WTC11 (cell line): ENCODE measurements at regions not wholly inside any gene's neighbourhood (a gene's known extent, or its start where the extent isn't known, plus 50 kb on each side); places are given as distances from the start of the nearest gene placed in this dataset.

Experiments used
- ATAC-seq: fragments of 200-7000 bp; cut with Tn5 transposase; 2 replicates; pipeline ENCODE4 v1.10.0; 2021; ENCODE audit warnings: mild to moderate bottlenecking, moderate library complexity
- CTCF ChIA-PET: fragments of 300-600 bp; sonication (Branson Sonifier 250); formaldehyde crosslinking; loops from one replicate; lab custom pipeline; 2021; ENCODE audit warnings: antibody characterized with exemption; lab: Charles Lee
- POLR2A ChIA-PET: fragments of 350-600 bp; sonication (Branson Sonifier 250); formaldehyde crosslinking; loops from one replicate; lab custom pipeline; 2021; ENCODE audit warnings: antibody characterized with exemption; lab: Charles Lee
- DNase-seq: peaks from one replicate; pipeline ENCODE4 v3.0.0; 2021; ENCODE audit warnings: low spot score
- H3K27ac Mint-ChIP-seq: 2 replicates; pipeline ENCODE4 v1.8.0; 2021; ENCODE audit warnings: mixed read lengths
- H3K27me3 Mint-ChIP-seq: 2 replicates; pipeline ENCODE4 v1.8.0; 2021; ENCODE audit warnings: low read depth, mild to moderate bottlenecking, moderate library complexity, mixed read lengths
- H3K36me3 Mint-ChIP-seq: 2 replicates; pipeline ENCODE4 v1.8.0; 2021; ENCODE audit warnings: mixed read lengths
- H3K4me1 Mint-ChIP-seq: 2 replicates; pipeline ENCODE4 v1.8.0; 2022; ENCODE audit warnings: mixed read lengths
- H3K4me3 Mint-ChIP-seq: 2 replicates; pipeline ENCODE4 v1.8.0; 2021; ENCODE audit warnings: mild to moderate bottlenecking, moderate library complexity, mixed read lengths
- H3K9me3 Mint-ChIP-seq: 2 replicates; pipeline ENCODE4 v1.8.0; 2021; ENCODE audit warnings: mixed read lengths
- ARID4B ChIP-seq: sonication (generic); formaldehyde crosslinking; IDR thresholded peaks from 2 replicates; pipeline ENCODE4 v1.8.0; 2023; ENCODE audit warnings: missing genetic modification reagents, mild to moderate bottlenecking, borderline replicate concordance
- CREM ChIP-seq: sonication (generic); formaldehyde crosslinking; IDR thresholded peaks from 2 replicates; pipeline ENCODE4 v1.8.1; 2022; ENCODE audit warnings: mild to moderate bottlenecking, missing genetic modification reagents, moderate library complexity
- CTCF ChIP-seq: fragments of 200-600 bp; IDR thresholded peaks from 2 replicates; pipeline ENCODE4 v1.8.0; 2022; ENCODE audit warnings: antibody characterized with exemption
- E2F1 ChIP-seq: sonication (generic); formaldehyde crosslinking; IDR thresholded peaks from 2 replicates; pipeline ENCODE4 v1.8.0; 2022; ENCODE audit warnings: mild to moderate bottlenecking, missing genetic modification reagents
- E2F4 ChIP-seq: sonication (generic); formaldehyde crosslinking; IDR thresholded peaks from 2 replicates; pipeline ENCODE4 v1.8.1; 2022; ENCODE audit warnings: low read depth, mild to moderate bottlenecking, moderate library complexity, missing genetic modification reagents, borderline replicate concordance
- ELF4 ChIP-seq: sonication (generic); formaldehyde crosslinking; IDR thresholded peaks from 2 replicates; pipeline ENCODE4 v1.8.1; 2022; ENCODE audit warnings: low read depth, mild to moderate bottlenecking, moderate library complexity, missing genetic modification reagents
- EMX1 ChIP-seq: fragments of 250-450 bp; sonication (Bioruptor Pico); IDR thresholded peaks from 2 replicates; pipeline ENCODE4 v1.8.0; 2021; ENCODE audit warnings: mild to moderate bottlenecking
- ESRRA ChIP-seq: sonication (generic); formaldehyde crosslinking; IDR thresholded peaks from 2 replicates; pipeline ENCODE4 v1.8.1; 2022; ENCODE audit warnings: mild to moderate bottlenecking, missing genetic modification reagents, borderline replicate concordance
- ETV6 ChIP-seq: sonication (generic); formaldehyde crosslinking; IDR thresholded peaks from 2 replicates; pipeline ENCODE4 v1.8.1; 2022; ENCODE audit warnings: mild to moderate bottlenecking, missing genetic modification reagents
- JUN ChIP-seq: sonication (generic); formaldehyde crosslinking; IDR thresholded peaks from 2 replicates; pipeline ENCODE4 v1.8.0; 2023; ENCODE audit warnings: mild to moderate bottlenecking, missing genetic modification reagents
- KAT7 ChIP-seq: sonication (generic); formaldehyde crosslinking; IDR thresholded peaks from 2 replicates; pipeline ENCODE4 v1.8.1; 2023; ENCODE audit warnings: missing genetic modification reagents, mild to moderate bottlenecking, borderline replicate concordance
- MXD4 ChIP-seq: fragments of 250-450 bp; sonication (Bioruptor Pico); IDR thresholded peaks from 2 replicates; pipeline ENCODE4 v1.8.0; 2021; ENCODE audit warnings: mild to moderate bottlenecking, moderate library complexity, borderline replicate concordance
- NFATC4 ChIP-seq: fragments of 250-450 bp; sonication (Bioruptor Pico); IDR thresholded peaks from 2 replicates; pipeline ENCODE4 v1.9.0; 2021; ENCODE audit warnings: mild to moderate bottlenecking
- OVOL2 ChIP-seq: fragments of 250-450 bp; sonication (Bioruptor Pico); IDR thresholded peaks from 2 replicates; pipeline ENCODE4 v1.9.0; 2021; ENCODE audit warnings: mild to moderate bottlenecking, borderline replicate concordance
- PREB ChIP-seq: sonication (generic); formaldehyde crosslinking; IDR thresholded peaks from 2 replicates; pipeline ENCODE4 v1.8.1; 2022; ENCODE audit warnings: mild to moderate bottlenecking, missing genetic modification reagents, moderate library complexity, borderline replicate concordance
- SOX15 ChIP-seq: fragments of 250-450 bp; sonication (Bioruptor Pico); IDR thresholded peaks from 2 replicates; pipeline ENCODE4 v1.9.0; 2021; ENCODE audit warnings: mild to moderate bottlenecking
- SP1 ChIP-seq: sonication (generic); formaldehyde crosslinking; conservative IDR thresholded peaks from 2 replicates; pipeline ENCODE4 v1.8.1; 2022; ENCODE audit warnings: missing genetic modification reagents
- TCF7 ChIP-seq: sonication (generic); formaldehyde crosslinking; IDR thresholded peaks from 2 replicates; pipeline ENCODE4 v1.8.0; 2022; ENCODE audit warnings: mild to moderate bottlenecking, low read depth, missing genetic modification reagents, moderate library complexity
- USF1 ChIP-seq: sonication (generic); formaldehyde crosslinking; IDR thresholded peaks from 2 replicates; pipeline ENCODE4 v1.8.0; 2022; ENCODE audit warnings: mild to moderate bottlenecking, missing genetic modification reagents
- ZBTB21 ChIP-seq: sonication (generic); formaldehyde crosslinking; IDR thresholded peaks from 2 replicates; pipeline ENCODE4 v1.8.1; 2023; ENCODE audit warnings: mild to moderate bottlenecking, missing genetic modification reagents, borderline replicate concordance
- ZNF121 ChIP-seq: sonication (generic); formaldehyde crosslinking; IDR thresholded peaks from 2 replicates; pipeline ENCODE4 v1.8.0; 2023; ENCODE audit warnings: missing genetic modification reagents
- ZNF138 ChIP-seq: sonication (generic); formaldehyde crosslinking; conservative IDR thresholded peaks from 2 replicates; pipeline ENCODE4 v1.8.1; 2022; ENCODE audit warnings: mild to moderate bottlenecking, moderate library complexity, missing genetic modification reagents
- ZNF263 ChIP-seq: sonication (generic); formaldehyde crosslinking; IDR thresholded peaks from 2 replicates; pipeline ENCODE4 v1.8.1; 2022; ENCODE audit warnings: low read depth, mild to moderate bottlenecking, moderate library complexity, missing genetic modification reagents
- ZNF317 ChIP-seq: sonication (generic); formaldehyde crosslinking; IDR thresholded peaks from 2 replicates; pipeline ENCODE4 v1.8.1; 2023; ENCODE audit warnings: low read depth, mild to moderate bottlenecking, moderate library complexity, missing genetic modification reagents, borderline replicate concordance

- H3K36me3 Mint-ChIP-seq = no peaks in the 10 kb centered on the region
- TF ChIP-seq ETV6 (CRISPR knock-in tag) (no peak), ZNF121 (CRISPR knock-in tag) (no peak), ARID4B (no peak)
- DNase-seq (no peak), ATAC-seq (no peak)
- no peak overlapping the region for H3K4me3 Mint-ChIP-seq
- CTCF ChIA-PET = no interaction called here
- POLR2A ChIA-PET = no interaction called here
- H3K9me3 Mint-ChIP-seq = peaks cover 7% of the 10 kb centered on the region
- H3K27me3 Mint-ChIP-seq = no peaks in the 10 kb centered on the region
- H3K27ac Mint-ChIP-seq = no peak overlapping the region
- no peaks in the 10 kb centered on the region for H3K4me1 Mint-ChIP-seq
These were observed 1112.3 kb downstream of the DSC3 start for GRCh38 chr18:29930231-29930630.

GRCh38 chr18:29928081-29928480 is 1114.5 kb downstream of the DSC3 start:
- POLR2A ChIA-PET = no interaction called here
- no peaks in the 10 kb centered on the region for H3K36me3 Mint-ChIP-seq
- H3K9me3 Mint-ChIP-seq = peaks cover 7% of the 10 kb centered on the region
- no peak overlapping the region for H3K4me3 Mint-ChIP-seq
- H3K4me1 Mint-ChIP-seq = no peaks in the 10 kb centered on the region
- TF ChIP-seq KAT7 (no peak), JUN (CRISPR knock-in tag) (no peak), ZBTB21 (CRISPR knock-in tag) (no peak), SOX15 (CRISPR knock-in tag) (no peak)
- DNase-seq (no peak), ATAC-seq (no peak)
- no peaks in the 10 kb centered on the region for H3K27me3 Mint-ChIP-seq
- no peak overlapping the region for H3K27ac Mint-ChIP-seq
- CTCF ChIA-PET = no interaction called here

GRCh38 chr18:29925566-29925965 is 1117.0 kb downstream of the DSC3 start:
- Mint-ChIP-seq H3K27me3 (no peaks in the 10 kb centered on the region), H3K4me3 (no peak overlapping the region), H3K36me3 (no peaks in the 10 kb centered on the region), H3K9me3 (peaks cover 7% of the 10 kb centered on the region), H3K4me1 (no peaks in the 10 kb centered on the region), H3K27ac (no peak overlapping the region)
- ChIA-PET CTCF (no interaction called here), POLR2A (no interaction called here)
- DNase-seq = no peak
- no peak for TF ChIP-seq ZNF263 (CRISPR knock-in tag)
- no peak for TF ChIP-seq EMX1 (CRISPR knock-in tag)
- no peak for TF ChIP-seq TCF7 (CRISPR knock-in tag)
- TF ChIP-seq PREB (CRISPR knock-in tag) = no peak
- no peak for TF ChIP-seq E2F4 (CRISPR knock-in tag)
- TF ChIP-seq ZNF138 = no peak
- TF ChIP-seq JUN (CRISPR knock-in tag) = no peak
- no peak for TF ChIP-seq CTCF
- no peak for TF ChIP-seq ELF4
- TF ChIP-seq MXD4 (CRISPR knock-in tag) = no peak
- no peak for TF ChIP-seq ESRRA
- TF ChIP-seq NFATC4 (CRISPR knock-in tag) = no peak
- TF ChIP-seq OVOL2 = no peak
- no peak for TF ChIP-seq CREM (CRISPR knock-in tag)
- TF ChIP-seq E2F1 = no peak
- no peak for TF ChIP-seq ZNF317 (CRISPR knock-in tag)
- no peak for TF ChIP-seq SP1 (CRISPR knock-in tag)
- no peak for TF ChIP-seq USF1 (CRISPR knock-in tag)
- no peak for ATAC-seq
